ENCODE measurements at regions not wholly inside any gene's neighbourhood (a gene's known extent, or its start where the extent isn't known, plus 50 kb on each side); places are given as distances from the start of the nearest gene placed in this dataset.

DNA sequence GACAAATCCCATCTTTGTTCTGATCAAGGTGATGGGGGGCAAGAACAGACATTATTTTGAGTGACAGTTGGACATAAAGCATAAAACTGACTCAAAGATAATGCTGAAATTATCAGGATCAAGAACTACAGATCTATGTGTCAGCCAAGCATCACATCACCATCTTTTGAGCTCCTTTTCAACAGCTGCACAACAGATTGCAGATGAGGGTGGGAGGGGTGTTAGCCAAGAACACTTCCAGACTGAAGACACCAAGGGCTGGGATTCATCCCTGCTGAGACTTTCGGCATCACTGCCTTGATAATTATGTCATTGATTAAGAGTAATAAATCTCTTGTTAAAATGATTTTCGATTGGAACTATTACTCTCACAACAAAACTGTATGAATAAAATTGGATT is 191.5 kb upstream of the NETO1 start (continued):
- TF ChIP-seq, protein P1, sequence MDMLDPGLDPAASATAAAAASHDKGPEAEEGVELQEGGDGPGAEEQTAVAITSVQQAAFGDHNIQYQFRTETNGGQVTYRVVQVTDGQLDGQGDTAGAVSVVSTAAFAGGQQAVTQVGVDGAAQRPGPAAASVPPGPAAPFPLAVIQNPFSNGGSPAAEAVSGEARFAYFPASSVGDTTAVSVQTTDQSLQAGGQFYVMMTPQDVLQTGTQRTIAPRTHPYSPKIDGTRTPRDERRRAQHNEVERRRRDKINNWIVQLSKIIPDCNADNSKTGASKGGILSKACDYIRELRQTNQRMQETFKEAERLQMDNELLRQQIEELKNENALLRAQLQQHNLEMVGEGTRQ (IDR thresholded peaks at IDR 0.05; ENCODE audit: borderline replicate concordance, low read depth, low read length), result no peak
- TF ChIP-seq, protein P2, sequence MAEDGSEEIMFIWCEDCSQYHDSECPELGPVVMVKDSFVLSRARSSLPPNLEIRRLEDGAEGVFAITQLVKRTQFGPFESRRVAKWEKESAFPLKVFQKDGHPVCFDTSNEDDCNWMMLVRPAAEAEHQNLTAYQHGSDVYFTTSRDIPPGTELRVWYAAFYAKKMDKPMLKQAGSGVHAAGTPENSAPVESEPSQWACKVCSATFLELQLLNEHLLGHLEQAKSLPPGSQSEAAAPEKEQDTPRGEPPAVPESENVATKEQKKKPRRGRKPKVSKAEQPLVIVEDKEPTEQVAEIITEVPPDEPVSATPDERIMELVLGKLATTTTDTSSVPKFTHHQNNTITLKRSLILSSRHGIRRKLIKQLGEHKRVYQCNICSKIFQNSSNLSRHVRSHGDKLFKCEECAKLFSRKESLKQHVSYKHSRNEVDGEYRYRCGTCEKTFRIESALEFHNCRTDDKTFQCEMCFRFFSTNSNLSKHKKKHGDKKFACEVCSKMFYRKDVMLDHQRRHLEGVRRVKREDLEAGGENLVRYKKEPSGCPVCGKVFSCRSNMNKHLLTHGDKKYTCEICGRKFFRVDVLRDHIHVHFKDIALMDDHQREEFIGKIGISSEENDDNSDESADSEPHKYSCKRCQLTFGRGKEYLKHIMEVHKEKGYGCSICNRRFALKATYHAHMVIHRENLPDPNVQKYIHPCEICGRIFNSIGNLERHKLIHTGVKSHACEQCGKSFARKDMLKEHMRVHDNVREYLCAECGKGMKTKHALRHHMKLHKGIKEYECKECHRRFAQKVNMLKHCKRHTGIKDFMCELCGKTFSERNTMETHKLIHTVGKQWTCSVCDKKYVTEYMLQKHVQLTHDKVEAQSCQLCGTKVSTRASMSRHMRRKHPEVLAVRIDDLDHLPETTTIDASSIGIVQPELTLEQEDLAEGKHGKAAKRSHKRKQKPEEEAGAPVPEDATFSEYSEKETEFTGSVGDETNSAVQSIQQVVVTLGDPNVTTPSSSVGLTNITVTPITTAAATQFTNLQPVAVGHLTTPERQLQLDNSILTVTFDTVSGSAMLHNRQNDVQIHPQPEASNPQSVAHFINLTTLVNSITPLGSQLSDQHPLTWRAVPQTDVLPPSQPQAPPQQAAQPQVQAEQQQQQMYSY (CRISPR knock-in tag; IDR thresholded peaks at IDR 0.05), result no peak
- no peak for TF ChIP-seq CBFB (IDR thresholded peaks at IDR 0.05; ENCODE audit: low read depth)
- TF ChIP-seq, protein P3, sequence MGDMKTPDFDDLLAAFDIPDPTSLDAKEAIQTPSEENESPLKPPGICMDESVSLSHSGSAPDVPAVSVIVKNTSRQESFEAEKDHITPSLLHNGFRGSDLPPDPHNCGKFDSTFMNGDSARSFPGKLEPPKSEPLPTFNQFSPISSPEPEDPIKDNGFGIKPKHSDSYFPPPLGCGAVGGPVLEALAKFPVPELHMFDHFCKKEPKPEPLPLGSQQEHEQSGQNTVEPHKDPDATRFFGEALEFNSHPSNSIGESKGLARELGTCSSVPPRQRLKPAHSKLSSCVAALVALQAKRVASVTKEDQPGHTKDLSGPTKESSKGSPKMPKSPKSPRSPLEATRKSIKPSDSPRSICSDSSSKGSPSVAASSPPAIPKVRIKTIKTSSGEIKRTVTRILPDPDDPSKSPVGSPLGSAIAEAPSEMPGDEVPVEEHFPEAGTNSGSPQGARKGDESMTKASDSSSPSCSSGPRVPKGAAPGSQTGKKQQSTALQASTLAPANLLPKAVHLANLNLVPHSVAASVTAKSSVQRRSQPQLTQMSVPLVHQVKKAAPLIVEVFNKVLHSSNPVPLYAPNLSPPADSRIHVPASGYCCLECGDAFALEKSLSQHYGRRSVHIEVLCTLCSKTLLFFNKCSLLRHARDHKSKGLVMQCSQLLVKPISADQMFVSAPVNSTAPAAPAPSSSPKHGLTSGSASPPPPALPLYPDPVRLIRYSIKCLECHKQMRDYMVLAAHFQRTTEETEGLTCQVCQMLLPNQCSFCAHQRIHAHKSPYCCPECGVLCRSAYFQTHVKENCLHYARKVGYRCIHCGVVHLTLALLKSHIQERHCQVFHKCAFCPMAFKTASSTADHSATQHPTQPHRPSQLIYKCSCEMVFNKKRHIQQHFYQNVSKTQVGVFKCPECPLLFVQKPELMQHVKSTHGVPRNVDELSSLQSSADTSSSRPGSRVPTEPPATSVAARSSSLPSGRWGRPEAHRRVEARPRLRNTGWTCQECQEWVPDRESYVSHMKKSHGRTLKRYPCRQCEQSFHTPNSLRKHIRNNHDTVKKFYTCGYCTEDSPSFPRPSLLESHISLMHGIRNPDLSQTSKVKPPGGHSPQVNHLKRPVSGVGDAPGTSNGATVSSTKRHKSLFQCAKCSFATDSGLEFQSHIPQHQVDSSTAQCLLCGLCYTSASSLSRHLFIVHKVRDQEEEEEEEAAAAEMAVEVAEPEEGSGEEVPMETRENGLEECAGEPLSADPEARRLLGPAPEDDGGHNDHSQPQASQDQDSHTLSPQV (IDR thresholded peaks at IDR 0.05), result no peak
- TF ChIP-seq RB1 (IDR thresholded peaks at IDR 0.05; ENCODE audit: borderline replicate concordance), result no peak
- TF ChIP-seq, protein P4, sequence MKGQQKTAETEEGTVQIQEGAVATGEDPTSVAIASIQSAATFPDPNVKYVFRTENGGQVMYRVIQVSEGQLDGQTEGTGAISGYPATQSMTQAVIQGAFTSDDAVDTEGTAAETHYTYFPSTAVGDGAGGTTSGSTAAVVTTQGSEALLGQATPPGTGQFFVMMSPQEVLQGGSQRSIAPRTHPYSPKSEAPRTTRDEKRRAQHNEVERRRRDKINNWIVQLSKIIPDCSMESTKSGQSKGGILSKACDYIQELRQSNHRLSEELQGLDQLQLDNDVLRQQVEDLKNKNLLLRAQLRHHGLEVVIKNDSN (IDR thresholded peaks at IDR 0.05; ENCODE audit: borderline replicate concordance, extremely low read length, insufficient read depth, low read depth, low read length), result no peak
- TF ChIP-seq, protein P5, sequence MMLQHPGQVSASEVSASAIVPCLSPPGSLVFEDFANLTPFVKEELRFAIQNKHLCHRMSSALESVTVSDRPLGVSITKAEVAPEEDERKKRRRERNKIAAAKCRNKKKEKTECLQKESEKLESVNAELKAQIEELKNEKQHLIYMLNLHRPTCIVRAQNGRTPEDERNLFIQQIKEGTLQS (IDR thresholded peaks at IDR 0.05; ENCODE audit: borderline replicate concordance, extremely low read depth, low read depth, low read length), result no peak
